ENCODE measurements at regions not wholly inside any gene's neighbourhood (a gene's known extent, or its start where the extent isn't known, plus 50 kb on each side); places are given as distances from the start of the nearest gene placed in this dataset.

DNA sequence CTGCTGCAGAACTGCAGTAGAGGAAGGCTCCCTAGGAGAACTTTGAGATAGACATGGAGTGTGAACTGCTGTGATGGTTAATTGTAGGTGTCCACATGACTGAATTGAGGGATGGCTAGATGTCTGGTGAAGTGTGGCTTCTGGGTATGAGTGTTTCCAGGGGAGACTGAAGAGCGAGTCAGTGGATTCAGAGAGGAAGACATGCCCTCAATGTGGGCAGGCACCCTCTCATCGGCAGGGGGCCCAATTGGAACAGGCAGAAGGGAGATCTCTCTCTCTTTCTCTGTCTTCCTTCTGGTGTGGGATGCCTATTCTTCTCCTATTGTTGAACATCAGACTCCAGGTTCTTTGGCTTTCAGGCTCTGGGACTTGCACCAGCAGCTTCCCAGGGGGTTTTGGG lies 304.7 kb upstream of the GATB start:
- H3K4me3 Mint-ChIP-seq: no peak overlapping the region

DNA sequence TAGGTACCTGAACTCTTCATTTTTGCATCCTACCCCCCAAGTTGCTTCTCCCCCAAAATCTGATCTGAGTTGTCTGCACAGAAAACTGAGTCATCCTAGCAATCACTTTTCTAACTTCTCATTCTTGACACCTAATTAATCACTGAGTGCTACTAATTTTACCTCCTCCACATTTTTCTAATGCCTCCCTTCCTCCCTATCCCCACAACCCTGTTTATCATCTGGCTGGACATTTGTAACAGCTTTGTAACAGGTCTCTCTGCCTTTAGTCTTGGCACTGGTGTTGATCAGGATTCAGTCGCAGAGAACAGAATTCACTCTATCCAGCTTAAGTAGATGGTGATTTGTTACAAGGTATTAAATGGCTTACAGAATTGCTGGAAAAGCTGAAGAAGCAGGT lies 303.9 kb upstream of the GATB start:
- peaks cover 6% of the 10 kb centered on the region for H3K4me1 Mint-ChIP-seq
- Histone ChIP-seq H3K9ac (ENCODE audit: insufficient read depth, low read length, poor library complexity, severe bottlenecking) (no peak overlapping the region), H2AFZ (ENCODE audit: insufficient read depth, low read depth, low read length, poor library complexity, severe bottlenecking) (no peak overlapping the region), H3K36me3 (replicated peaks in 1 of 2; ENCODE audit: control insufficient read depth in 1 of 2, insufficient read depth in 2 of 2, low read length in 2 of 2) (no peaks in the 10 kb centered on the region), H3K27ac (ENCODE audit: low read depth in 1 of 2, low read length in 2 of 2) (no peak overlapping the region), H3K4me2 (replicated peaks; ENCODE audit: extremely low read depth, low read length, poor library complexity, severe bottlenecking) (no peak overlapping the region), H3K79me2 (ENCODE audit: insufficient read depth, low read length) (no peaks in the 10 kb centered on the region), H3K9me3 (replicated peaks in 1 of 2; ENCODE audit: control insufficient read depth in 1 of 2, insufficient read depth in 1 of 2, low read length in 2 of 2) (no peaks in the 10 kb centered on the region), H4K20me1 (ENCODE audit: insufficient read depth, low read length) (no peaks in the 10 kb centered on the region), H3K4me1 (ENCODE audit: control insufficient read depth in 1 of 2, insufficient read depth in 2 of 2, low read length in 2 of 2) (no peaks in the 10 kb centered on the region), H3K4me3 (replicated peaks in 1 of 3; ENCODE audit: low read depth in 2 of 3, low read length in 3 of 3) (no peak overlapping the region), H3K27me3 (ENCODE audit: control insufficient read depth in 2 of 2, insufficient read depth in 2 of 2, low read length in 2 of 2) (no peaks in the 10 kb centered on the region)
- no peaks in the 10 kb centered on the region for H3K9me3 Mint-ChIP-seq
- TF ChIP-seq, protein P1, sequence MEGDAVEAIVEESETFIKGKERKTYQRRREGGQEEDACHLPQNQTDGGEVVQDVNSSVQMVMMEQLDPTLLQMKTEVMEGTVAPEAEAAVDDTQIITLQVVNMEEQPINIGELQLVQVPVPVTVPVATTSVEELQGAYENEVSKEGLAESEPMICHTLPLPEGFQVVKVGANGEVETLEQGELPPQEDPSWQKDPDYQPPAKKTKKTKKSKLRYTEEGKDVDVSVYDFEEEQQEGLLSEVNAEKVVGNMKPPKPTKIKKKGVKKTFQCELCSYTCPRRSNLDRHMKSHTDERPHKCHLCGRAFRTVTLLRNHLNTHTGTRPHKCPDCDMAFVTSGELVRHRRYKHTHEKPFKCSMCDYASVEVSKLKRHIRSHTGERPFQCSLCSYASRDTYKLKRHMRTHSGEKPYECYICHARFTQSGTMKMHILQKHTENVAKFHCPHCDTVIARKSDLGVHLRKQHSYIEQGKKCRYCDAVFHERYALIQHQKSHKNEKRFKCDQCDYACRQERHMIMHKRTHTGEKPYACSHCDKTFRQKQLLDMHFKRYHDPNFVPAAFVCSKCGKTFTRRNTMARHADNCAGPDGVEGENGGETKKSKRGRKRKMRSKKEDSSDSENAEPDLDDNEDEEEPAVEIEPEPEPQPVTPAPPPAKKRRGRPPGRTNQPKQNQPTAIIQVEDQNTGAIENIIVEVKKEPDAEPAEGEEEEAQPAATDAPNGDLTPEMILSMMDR (IDR thresholded peaks at IDR 0.05): no peak
- H3K4me3 Mint-ChIP-seq: no peak overlapping the region
- H3K27ac Mint-ChIP-seq: no peak overlapping the region
- peaks cover 0 to 2% (median 2%) of the 10 kb centered on the region in 3 donors for H3K27me3 Mint-ChIP-seq (ENCODE audit: low read depth in 3 of 3)
- intact Hi-C loops (cut with micrococcal nuclease): no loop called here
- no peaks in the 10 kb centered on the region for H3K36me3 Mint-ChIP-seq
- no peak for DNase-seq
- WGBS (ENCODE audit: insufficient coverage): no CpG with 5 or more reads among the region's 1 CpG

More for the DNA sequence above, 304.7 kb upstream of the GATB start:
- Histone ChIP-seq H3K9me3 (replicated peaks in 1 of 2; ENCODE audit: control insufficient read depth in 1 of 2, insufficient read depth in 1 of 2, low read length in 2 of 2) (no peaks in the 10 kb centered on the region), H3K4me1 (ENCODE audit: control insufficient read depth in 1 of 2, insufficient read depth in 2 of 2, low read length in 2 of 2) (no peaks in the 10 kb centered on the region), H3K4me3 (replicated peaks in 1 of 3; ENCODE audit: low read depth in 2 of 3, low read length in 3 of 3) (no peak overlapping the region), H4K20me1 (ENCODE audit: insufficient read depth, low read length) (no peaks in the 10 kb centered on the region), H3K9ac (ENCODE audit: insufficient read depth, low read length, poor library complexity, severe bottlenecking) (no peak overlapping the region), H2AFZ (ENCODE audit: insufficient read depth, low read depth, low read length, poor library complexity, severe bottlenecking) (no peak overlapping the region), H3K79me2 (ENCODE audit: insufficient read depth, low read length) (no peaks in the 10 kb centered on the region), H3K27ac (ENCODE audit: low read depth in 1 of 2, low read length in 2 of 2) (no peak overlapping the region), H3K27me3 (ENCODE audit: control insufficient read depth in 2 of 2, insufficient read depth in 2 of 2, low read length in 2 of 2) (no peaks in the 10 kb centered on the region), H3K4me2 (replicated peaks; ENCODE audit: extremely low read depth, low read length, poor library complexity, severe bottlenecking) (no peak overlapping the region), H3K36me3 (replicated peaks in 1 of 2; ENCODE audit: control insufficient read depth in 1 of 2, insufficient read depth in 2 of 2, low read length in 2 of 2) (no peaks in the 10 kb centered on the region)
- H3K4me1 Mint-ChIP-seq: peaks cover 6% of the 10 kb centered on the region
- no peak for DNase-seq
- H3K36me3 Mint-ChIP-seq: no peaks in the 10 kb centered on the region
- peaks cover 0 to 2% (median 2%) of the 10 kb centered on the region in 3 donors for H3K27me3 Mint-ChIP-seq (ENCODE audit: low read depth in 3 of 3)
- H3K9me3 Mint-ChIP-seq: no peaks in the 10 kb centered on the region
- intact Hi-C loops (cut with micrococcal nuclease): no loop called here
- H3K27ac Mint-ChIP-seq: no peak overlapping the region
- TF ChIP-seq, protein P1 (IDR thresholded peaks at IDR 0.05): no peak
- WGBS (ENCODE audit: insufficient coverage): no CpG with 5 or more reads among the region's 2 CpGs

Data from CD14-positive monocyte (primary cell).